AG09319 (cell line): ENCODE measurements at regions not wholly inside any gene's neighbourhood (a gene's known extent, or its start where the extent isn't known, plus 50 kb on each side); places are given as distances from the start of the nearest gene placed in this dataset.

Experiments
- DNase-seq: peaks from one replicate; pipeline ENCODE4 v3.0.0-alpha.2; 2010; ENCODE audit warnings: low read depth; ENCODE audit errors: extremely low read depth
- TF ChIP-seq, protein P1 (sequence below): IDR thresholded peaks from 2 replicates; pipeline ENCODE4 v1.5.1; 2011; ENCODE audit warnings: low read depth, mild to moderate bottlenecking, inconsistent platforms, low read length, moderate library complexity

DNA sequence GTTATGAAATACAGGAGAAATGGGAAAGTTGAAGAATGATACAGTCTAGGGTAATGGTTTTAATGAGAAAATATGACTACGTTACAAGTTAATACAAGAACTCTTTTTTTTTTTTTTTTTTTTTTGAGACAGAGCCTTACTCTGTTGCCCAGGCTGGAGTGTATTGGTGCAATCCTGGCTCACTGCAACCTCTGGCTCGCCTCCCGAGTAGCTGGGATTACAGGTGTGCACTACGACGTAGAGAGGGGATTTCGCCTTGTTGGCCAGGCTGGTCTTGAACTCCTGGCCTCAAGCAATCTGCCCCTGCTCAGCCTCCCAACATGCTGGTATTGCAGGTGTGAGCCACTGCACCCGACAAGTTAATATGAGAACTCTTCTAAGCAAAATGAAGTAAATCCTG lies 77.1 kb upstream of the SELENOP start:
- TF ChIP-seq, protein P1, sequence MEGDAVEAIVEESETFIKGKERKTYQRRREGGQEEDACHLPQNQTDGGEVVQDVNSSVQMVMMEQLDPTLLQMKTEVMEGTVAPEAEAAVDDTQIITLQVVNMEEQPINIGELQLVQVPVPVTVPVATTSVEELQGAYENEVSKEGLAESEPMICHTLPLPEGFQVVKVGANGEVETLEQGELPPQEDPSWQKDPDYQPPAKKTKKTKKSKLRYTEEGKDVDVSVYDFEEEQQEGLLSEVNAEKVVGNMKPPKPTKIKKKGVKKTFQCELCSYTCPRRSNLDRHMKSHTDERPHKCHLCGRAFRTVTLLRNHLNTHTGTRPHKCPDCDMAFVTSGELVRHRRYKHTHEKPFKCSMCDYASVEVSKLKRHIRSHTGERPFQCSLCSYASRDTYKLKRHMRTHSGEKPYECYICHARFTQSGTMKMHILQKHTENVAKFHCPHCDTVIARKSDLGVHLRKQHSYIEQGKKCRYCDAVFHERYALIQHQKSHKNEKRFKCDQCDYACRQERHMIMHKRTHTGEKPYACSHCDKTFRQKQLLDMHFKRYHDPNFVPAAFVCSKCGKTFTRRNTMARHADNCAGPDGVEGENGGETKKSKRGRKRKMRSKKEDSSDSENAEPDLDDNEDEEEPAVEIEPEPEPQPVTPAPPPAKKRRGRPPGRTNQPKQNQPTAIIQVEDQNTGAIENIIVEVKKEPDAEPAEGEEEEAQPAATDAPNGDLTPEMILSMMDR = no peak
- no peak for DNase-seq

DNA sequence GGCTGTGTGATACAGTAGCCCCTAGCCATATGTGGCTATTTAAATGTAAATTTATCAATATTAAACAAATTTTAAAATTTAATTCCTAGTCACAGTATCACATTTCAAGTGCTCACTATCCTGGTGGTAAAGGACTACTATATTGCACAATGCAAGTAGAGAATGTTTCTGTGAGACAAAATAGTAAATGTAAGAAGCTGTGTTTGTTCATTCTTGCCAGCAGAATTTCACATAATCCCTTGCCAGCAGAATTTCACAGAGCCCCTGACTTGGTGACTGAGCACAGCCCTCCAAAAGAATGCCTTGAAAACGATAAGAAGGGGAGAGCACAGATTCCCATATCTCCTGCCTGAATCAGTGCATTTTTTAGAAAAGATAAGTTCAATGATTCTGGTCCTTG lies 75.9 kb upstream of the SELENOP start:
- no peak for DNase-seq
- TF ChIP-seq, protein P1 = no peak

DNA sequence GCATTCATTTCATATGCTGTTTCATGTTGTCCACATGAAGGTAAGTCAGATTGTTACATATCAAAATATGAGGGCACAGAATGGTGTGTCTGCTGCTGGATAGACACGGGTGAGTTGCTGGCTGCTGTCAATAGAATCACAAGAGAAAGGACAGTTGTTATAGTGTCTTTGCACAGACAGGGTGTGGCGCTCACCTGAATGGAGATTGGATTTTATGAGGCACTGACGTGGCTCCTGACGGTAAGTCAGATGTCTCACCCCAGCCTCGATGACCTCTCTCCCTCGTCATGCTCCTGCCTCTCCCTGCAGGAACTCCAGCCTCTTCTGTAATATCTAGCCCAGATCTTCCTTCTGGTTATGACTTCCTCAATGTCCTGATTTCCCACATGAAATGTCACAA lies 75.4 kb upstream of the SELENOP start:
- TF ChIP-seq, protein P1 = no peak
- DNase-seq = no peak

DNA sequence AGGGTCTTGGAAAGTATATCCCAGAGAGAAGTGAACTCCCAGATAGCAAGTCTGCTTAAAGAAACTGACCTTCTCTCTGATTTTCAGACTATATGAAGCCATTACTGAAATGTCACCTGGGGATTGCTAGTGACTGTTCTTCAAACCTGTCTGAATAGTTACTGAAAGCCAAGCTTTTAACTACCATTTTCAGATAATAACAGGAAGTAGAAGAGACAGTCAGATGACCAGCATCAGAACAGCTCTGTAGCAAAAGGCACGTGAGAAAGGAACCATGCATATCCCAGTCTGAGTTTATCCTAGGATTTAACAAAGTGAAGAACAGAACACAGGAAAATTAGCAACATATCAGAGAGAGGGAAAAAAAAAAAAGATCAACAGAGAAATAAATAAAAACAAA lies 74.9 kb upstream of the SELENOP start:
- TF ChIP-seq, protein P1 = no peak
- no peak for DNase-seq

DNA sequence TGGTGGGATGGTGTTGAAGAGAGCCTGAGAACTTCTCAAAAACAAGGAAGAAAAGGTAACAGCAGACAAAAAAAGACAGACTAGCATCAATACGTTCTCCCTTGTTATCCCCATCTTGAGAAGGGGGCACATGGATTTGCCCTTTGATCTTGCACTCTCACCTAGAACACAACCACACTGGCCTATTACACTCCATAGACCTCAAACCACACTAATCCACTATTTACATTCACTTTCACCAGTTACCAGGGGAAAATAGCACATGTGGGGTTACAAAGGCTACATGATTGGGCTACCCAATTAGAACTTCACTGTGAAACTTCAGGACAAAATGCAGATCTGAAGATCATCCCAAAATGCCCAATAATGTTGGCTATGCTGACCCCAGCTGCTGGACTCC lies 72.6 kb upstream of the SELENOP start:
- TF ChIP-seq, protein P1 = no peak
- no peak for DNase-seq

DNA sequence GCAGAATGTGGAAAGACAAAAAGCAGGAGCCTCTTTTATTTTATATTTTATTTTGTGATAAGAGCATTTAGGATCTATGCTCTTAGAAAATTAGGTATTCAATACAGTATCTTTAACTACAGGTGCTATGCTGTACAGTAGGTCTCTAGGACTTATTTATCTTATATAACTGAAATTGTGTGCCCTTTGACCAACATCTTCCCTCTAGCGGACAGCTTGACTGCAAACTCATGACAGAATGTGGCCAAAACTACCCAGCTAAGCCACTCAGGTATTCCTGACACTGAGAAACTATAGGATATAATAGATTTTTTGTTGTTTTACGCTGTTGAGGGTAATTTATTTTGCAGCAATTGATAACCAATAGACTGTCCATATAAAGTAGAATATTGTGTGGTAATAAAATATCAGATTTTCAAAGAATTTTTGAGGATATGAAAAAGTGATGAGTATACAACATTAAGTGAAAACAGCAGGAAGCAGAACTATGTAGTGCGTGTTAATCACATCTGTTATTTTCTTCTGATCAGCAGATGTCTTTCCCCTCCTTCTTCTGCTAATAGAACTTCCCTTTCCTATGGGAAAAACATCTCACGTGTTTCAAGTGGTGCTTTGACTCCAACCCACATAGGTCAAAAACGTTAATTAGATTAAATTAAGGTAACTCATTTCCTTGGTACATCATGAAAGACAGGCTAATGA lies 69.9 kb upstream of the SELENOP start:
- TF ChIP-seq, protein P1 = no peak
- no peak for DNase-seq

DNA sequence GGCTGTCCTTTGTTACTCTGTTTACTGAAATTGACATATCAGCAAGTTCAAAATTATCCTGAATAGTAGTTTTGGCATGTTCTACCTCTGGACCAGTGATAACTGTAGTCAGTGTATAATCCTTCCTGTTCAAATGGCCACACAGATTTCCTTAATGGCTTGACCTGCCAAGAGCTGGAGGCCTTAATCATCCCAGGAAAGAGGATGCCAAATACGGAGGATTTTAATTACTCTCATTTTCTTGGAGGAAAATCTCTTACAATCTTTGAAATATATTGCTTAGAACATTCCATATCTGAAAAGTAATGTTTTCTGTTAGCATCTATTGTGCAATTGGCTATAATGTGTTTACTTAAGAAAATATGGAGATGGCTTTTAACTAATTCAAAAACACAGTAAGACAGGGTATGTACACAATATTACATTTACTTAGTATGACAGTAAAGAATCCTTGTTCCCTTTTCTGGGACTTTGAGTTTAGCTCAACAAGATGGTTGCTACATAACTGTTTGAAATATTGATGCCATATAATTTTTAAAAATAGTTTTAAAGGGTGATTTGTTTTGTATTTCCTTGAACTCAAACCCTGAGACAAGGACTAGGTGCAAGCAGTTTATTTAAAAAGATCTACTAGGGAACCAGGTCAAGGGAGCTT lies 68.9 kb upstream of the SELENOP start:
- DNase-seq = no peak
- TF ChIP-seq, protein P1 = no peak
